Gastrocnemius medialis (tissue), 4 donors: ENCODE measurements at regions not wholly inside any gene's neighbourhood (a gene's known extent, or its start where the extent isn't known, plus 50 kb on each side); places are given as distances from the start of the nearest gene placed in this dataset.

Source experiments
- CTCF ChIP-seq, 5 experiments: fragments of 450-650 bp in 3 of 5; fragments of 200-600 bp in 2 of 5; sonication (generic) in 2 of 5; IDR thresholded peaks in 4 of 5; conservative IDR thresholded peaks in 1 of 5; 1 replicate in 4 of 5; 2 replicates in 1 of 5; pipeline ENCODE4 v1.5.1; 2016 to 2019; ENCODE audit warnings: antibody characterized with exemption in 5 of 5, mild to moderate bottlenecking in 3 of 5, moderate library complexity in 3 of 5
- POLR2A ChIP-seq, 2 donors: fragments of 450-650 bp; IDR thresholded peaks; one replicate each; pipeline ENCODE4 v1.6.1; 2017; ENCODE audit warnings: antibody characterized with exemption in 2 of 2, mild to moderate bottlenecking in 2 of 2, moderate library complexity in 2 of 2

- TF ChIP-seq CTCF (IDR thresholded peaks at IDR 0.05 in 4 of 5, conservative IDR thresholded peaks at IDR 0.05 in 1 of 5) (no peak), POLR2A (IDR thresholded peaks at IDR 0.05) (no peak)
Observed at GRCh38 chr19:30804751-30805150, 432.6 kb downstream of the ZNF536 start.
